SK-N-MC (cell line): ENCODE measurements at regions not wholly inside any gene's neighbourhood (a gene's known extent, or its start where the extent isn't known, plus 50 kb on each side); places are given as distances from the start of the nearest gene placed in this dataset.

ENCODE experiments used
- DNase-seq: peaks from one replicate; pipeline ENCODE4 v3.0.0-alpha.2; 2011; ENCODE audit warnings: low read depth, low spot score
- H3K27ac ChIP-seq: fragments of 200-600 bp; sonication (generic); 2 replicates; pipeline ENCODE4 v1.5.1; 2016; ENCODE audit warnings: mixed run types
- H3K36me3 ChIP-seq: fragments of 200-600 bp; sonication (generic); 2 replicates; pipeline ENCODE4 v1.6.1; 2017; ENCODE audit warnings: antibody characterized with exemption, low read length, mixed read lengths; ENCODE audit not compliant: insufficient read depth
- H3K4me3 ChIP-seq: fragments of 200-600 bp; sonication (generic); 2 replicates; pipeline ENCODE4 v1.5.1; 2016
- H3K9ac ChIP-seq: fragments of 200-600 bp; sonication (generic); 2 replicates; pipeline ENCODE4 v1.8.0; 2017; ENCODE audit warnings: mixed run types, mixed read lengths; ENCODE audit not compliant: insufficient read length
- H3K9me3 ChIP-seq: fragments of 200-600 bp; sonication (generic); 2 replicates; pipeline ENCODE4 v1.6.1; 2017; ENCODE audit warnings: low read depth, mild to moderate bottlenecking, antibody characterized with exemption, low read length, moderate library complexity, mixed read lengths
- EZH2 ChIP-seq: fragments of 200-600 bp; sonication (generic); IDR thresholded peaks from one replicate; pipeline ENCODE4 v1.6.1; 2017; ENCODE audit warnings: antibody characterized with exemption
- FOXP2 ChIP-seq: optimal IDR thresholded peaks from 2 replicates; pipeline ENCODE3; 2011; ENCODE audit warnings: mild to moderate bottlenecking, moderate library complexity; ENCODE audit not compliant: insufficient read depth; ENCODE audit errors: extremely low read length, control extremely low read depth
- POLR2AphosphoS5 ChIP-seq: IDR thresholded peaks from 2 replicates; pipeline ENCODE4 v1.6.1; 2012; ENCODE audit warnings: mild to moderate bottlenecking, low read depth, low read length, borderline replicate concordance

- no peak for TF ChIP-seq FOXP2
- TF ChIP-seq POLR2AphosphoS5 = no peak
- no peak for TF ChIP-seq EZH2
- no peak overlapping the region for H3K4me3 ChIP-seq
- no peak overlapping the region for H3K27ac ChIP-seq
- no peaks in the 10 kb centered on the region for H3K9me3 ChIP-seq
- DNase-seq = no peak
- H3K36me3 ChIP-seq = no peaks in the 10 kb centered on the region
- H3K9ac ChIP-seq = no peak overlapping the region
Observed at GRCh38 chr6:90820436-90820835, 233.6 kb upstream of the MAP3K7 start.

GRCh38 chr6:90819483-90819882 lies 232.6 kb upstream of the MAP3K7 start:
- no peak for TF ChIP-seq POLR2AphosphoS5
- no peak for TF ChIP-seq FOXP2
- no peak for TF ChIP-seq EZH2
- H3K27ac ChIP-seq = no peak overlapping the region
- no peak overlapping the region for H3K9ac ChIP-seq
- no peaks in the 10 kb centered on the region for H3K36me3 ChIP-seq
- no peaks in the 10 kb centered on the region for H3K9me3 ChIP-seq
- DNase-seq = no peak
- no peak overlapping the region for H3K4me3 ChIP-seq

- Histone ChIP-seq H3K9ac (no peak overlapping the region), H3K4me3 (no peak overlapping the region), H3K36me3 (no peaks in the 10 kb centered on the region), H3K27ac (no peak overlapping the region), H3K9me3 (no peaks in the 10 kb centered on the region)
- no peak for TF ChIP-seq EZH2
- TF ChIP-seq POLR2AphosphoS5 = no peak
- no peak for TF ChIP-seq FOXP2
- DNase-seq = no peak
Observed at GRCh38 chr6:90818163-90818562, 231.3 kb upstream of the MAP3K7 start.

- no peak overlapping the region for H3K4me3 ChIP-seq
- TF ChIP-seq POLR2AphosphoS5 = no peak
- TF ChIP-seq EZH2 = no peak
- TF ChIP-seq FOXP2 = no peak
Observed at GRCh38 chr6:90816764-90817163, 229.9 kb upstream of the MAP3K7 start.

GRCh38 chr6:90811596-90812226 lies 224.8 kb upstream of the MAP3K7 start:
- Histone ChIP-seq H3K27ac (no peak overlapping the region), H3K36me3 (no peaks in the 10 kb centered on the region), H3K9me3 (no peaks in the 10 kb centered on the region), H3K9ac (no peak overlapping the region), H3K4me3 (no peak overlapping the region)
- no peak for DNase-seq
- no peak for TF ChIP-seq EZH2
- TF ChIP-seq FOXP2 = no peak
- no peak for TF ChIP-seq POLR2AphosphoS5

More at GRCh38 chr6:90816764-90817163, 229.9 kb upstream of the MAP3K7 start:
- H3K9ac ChIP-seq = no peak overlapping the region
- DNase-seq = no peak
- no peak overlapping the region for H3K27ac ChIP-seq
- H3K9me3 ChIP-seq = no peaks in the 10 kb centered on the region
- H3K36me3 ChIP-seq = no peaks in the 10 kb centered on the region

GRCh38 chr6:90809035-90809434 lies 222.2 kb upstream of the MAP3K7 start:
- Histone ChIP-seq H3K36me3 (no peaks in the 10 kb centered on the region), H3K4me3 (no peak overlapping the region), H3K9ac (no peak overlapping the region), H3K9me3 (no peaks in the 10 kb centered on the region), H3K27ac (no peak overlapping the region)
- TF ChIP-seq FOXP2 = no peak
- no peak for TF ChIP-seq EZH2
- TF ChIP-seq POLR2AphosphoS5 = no peak
- DNase-seq = no peak

GRCh38 chr6:90807791-90808701 lies 221.2 kb upstream of the MAP3K7 start:
- H3K4me3 ChIP-seq = no peak overlapping the region
- no peak for TF ChIP-seq POLR2AphosphoS5
- TF ChIP-seq FOXP2 = no peak
- no peak for TF ChIP-seq EZH2
- no peaks in the 10 kb centered on the region for H3K36me3 ChIP-seq
- DNase-seq = no peak
- no peak overlapping the region for H3K27ac ChIP-seq
- H3K9me3 ChIP-seq = no peaks in the 10 kb centered on the region
- no peak overlapping the region for H3K9ac ChIP-seq

GRCh38 chr6:90805619-90806155 lies 218.8 kb upstream of the MAP3K7 start:
- DNase-seq = no peak
- TF ChIP-seq FOXP2 (no peak), EZH2 (no peak), POLR2AphosphoS5 (no peak)
- H3K36me3 ChIP-seq = no peaks in the 10 kb centered on the region
- H3K27ac ChIP-seq = no peak overlapping the region
- no peaks in the 10 kb centered on the region for H3K9me3 ChIP-seq
- no peak overlapping the region for H3K9ac ChIP-seq
- no peak overlapping the region for H3K4me3 ChIP-seq
